Effector memory CD8-positive, alpha-beta T cell (primary cell): ENCODE measurements at regions not wholly inside any gene's neighbourhood (a gene's known extent, or its start where the extent isn't known, plus 50 kb on each side); places are given as distances from the start of the nearest gene placed in this dataset.
"Not testable (repeated sequence)": the region's sequence is repeated elsewhere in the genome, so short reads cannot be mapped to it uniquely, and the experiment has no call there.

ENCODE experiments used
- ATAC-seq: fragments of 150-1000 bp; cut with Tn5 transposase; replicated peaks from 2 replicates; pipeline ENCODE4 v1.10.0; 2021; ENCODE audit warnings: mild to moderate bottlenecking, moderate library complexity
- DNase-seq, 3 experiments: peaks; one replicate each; pipeline ENCODE4 v3.0.0; 2021
- H3K27ac Mint-ChIP-seq, 2 donors: one replicate each; pipeline ENCODE4 v1.8.0; 2022; ENCODE audit warnings: mild to moderate bottlenecking in 2 of 2, mixed read lengths in 2 of 2, moderate library complexity in 2 of 2
- H3K27me3 Mint-ChIP-seq, 2 donors: one replicate each; pipeline ENCODE4 v1.8.0; 2022; ENCODE audit warnings: mixed read lengths in 2 of 2
- H3K36me3 Mint-ChIP-seq: one replicate; pipeline ENCODE4 v1.8.0; 2022; ENCODE audit warnings: mild to moderate bottlenecking, moderate library complexity, mixed read lengths; ENCODE audit not compliant: insufficient read depth
- H3K4me1 Mint-ChIP-seq, 2 donors: one replicate each; pipeline ENCODE4 v1.8.0; 2022; ENCODE audit warnings: low read depth in 2 of 2, mixed read lengths in 2 of 2
- H3K4me3 Mint-ChIP-seq, 2 donors: one replicate each; pipeline ENCODE4 v1.8.0; 2022; ENCODE audit warnings: mild to moderate bottlenecking in 2 of 2, mixed read lengths in 2 of 2, moderate library complexity in 2 of 2
- H3K9me3 Mint-ChIP-seq, 2 donors: one replicate each; pipeline ENCODE4 v1.8.0; 2022; ENCODE audit warnings: mixed read lengths in 2 of 2

DNA sequence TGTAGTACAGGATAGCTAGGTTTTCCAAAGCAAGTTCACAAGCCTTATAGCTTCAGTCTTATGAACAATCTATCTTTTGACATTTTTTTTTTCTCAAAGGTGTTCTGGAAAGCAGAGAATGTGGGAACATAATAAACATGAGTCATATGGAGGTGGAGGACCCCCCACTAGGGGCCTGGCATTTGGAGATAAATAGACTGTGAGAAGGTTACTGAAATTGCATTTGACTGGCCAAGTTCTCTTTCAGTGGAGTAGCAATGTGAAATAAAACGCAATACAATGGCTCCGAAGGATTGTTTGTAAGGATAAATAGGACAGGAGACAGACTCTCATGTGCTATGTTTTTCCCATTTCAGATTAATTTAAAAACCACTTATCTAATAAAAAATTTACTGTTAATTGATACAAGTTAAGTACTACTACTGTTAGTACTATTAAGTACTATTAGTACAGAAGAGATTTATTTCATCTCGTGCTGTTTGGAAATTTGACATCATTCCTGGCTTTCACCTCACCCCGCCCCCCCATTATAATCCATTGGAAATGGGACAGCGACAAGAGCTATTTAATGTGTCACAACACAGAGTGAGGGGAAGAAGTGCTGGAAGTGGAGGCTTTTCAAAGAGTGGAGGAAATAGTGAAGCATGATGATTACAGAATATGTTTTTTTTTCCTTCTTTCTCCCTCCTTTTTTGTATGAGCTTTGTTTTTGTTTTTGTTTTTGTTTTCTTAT lies 122.6 kb upstream of the ID4 start:
- Mint-ChIP-seq H3K9me3 (peaks cover 0 to 2% of the 10 kb centered on the region in 2 donors), H3K27ac (no peak overlapping the region), H3K27me3 (peaks cover 0 to 4% of the 10 kb centered on the region in 2 donors), H3K36me3 (no peaks in the 10 kb centered on the region), H3K4me1 (peaks cover 0 to 2% of the 10 kb centered on the region in 2 donors), H3K4me3 (no peak overlapping the region)
- DNase-seq, result no peak
- ATAC-seq, result no peak

DNA sequence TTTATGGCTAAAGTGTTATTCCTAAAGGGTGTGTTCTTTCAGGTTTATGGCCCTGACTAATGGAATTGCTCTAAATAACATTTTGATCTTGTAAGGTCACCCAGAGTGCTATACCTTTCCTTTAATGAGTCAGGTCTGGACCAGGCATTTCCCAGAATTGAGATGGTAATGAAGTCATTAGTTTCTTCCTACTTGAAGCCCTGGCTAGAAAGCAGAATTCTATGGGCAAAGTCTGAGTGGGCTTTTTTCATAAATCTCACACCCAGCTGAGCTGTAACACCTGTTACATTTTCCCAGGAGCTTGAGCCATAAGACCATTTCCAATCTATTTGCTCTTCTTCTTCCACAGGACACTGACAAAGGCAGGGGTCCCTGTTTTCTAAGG lies 122.0 kb upstream of the ID4 start:
- ATAC-seq (no peak), DNase-seq (no peak)
- peaks cover 0 to 2% of the 10 kb centered on the region in 2 donors for H3K9me3 Mint-ChIP-seq

DNA sequence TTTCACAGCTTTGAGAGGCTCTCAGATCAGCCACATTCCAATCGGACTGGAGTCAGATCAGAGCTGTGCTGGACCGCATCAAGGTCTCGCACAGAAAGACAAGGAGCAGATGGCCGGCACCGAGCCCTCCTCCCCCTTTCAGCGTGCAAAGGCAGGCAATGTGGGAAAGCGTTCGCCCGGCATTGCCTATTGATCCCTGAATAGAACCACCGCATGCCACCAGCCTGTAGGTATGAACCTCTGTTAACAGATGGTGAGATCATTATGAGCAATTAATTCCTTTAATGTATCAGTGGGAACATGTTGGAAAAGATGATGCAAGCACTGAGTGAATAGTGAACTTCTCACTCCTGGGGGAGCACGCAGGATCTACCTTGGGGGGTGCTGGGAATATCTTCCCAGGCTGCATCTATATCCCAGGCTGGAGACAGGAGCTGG lies 117.5 kb upstream of the ID4 start:
- no peak overlapping the region for H3K4me3 Mint-ChIP-seq
- no peak for ATAC-seq
- peaks cover 0 to 2% of the 10 kb centered on the region in 2 donors for H3K4me1 Mint-ChIP-seq
- H3K36me3 Mint-ChIP-seq, result no peaks in the 10 kb centered on the region
- no peak overlapping the region for H3K27ac Mint-ChIP-seq
- peaks cover 0 to 9% of the 10 kb centered on the region in 2 donors for H3K27me3 Mint-ChIP-seq
- H3K9me3 Mint-ChIP-seq, result no peaks in the 10 kb centered on the region
- DNase-seq, result no peak

More for the DNA sequence above, 122.0 kb upstream of the ID4 start:
- Mint-ChIP-seq H3K27me3 (peaks cover 0 to 9% of the 10 kb centered on the region in 2 donors), H3K4me1 (peaks cover 0 to 2% of the 10 kb centered on the region in 2 donors), H3K27ac (no peak overlapping the region), H3K36me3 (no peaks in the 10 kb centered on the region), H3K4me3 (no peak overlapping the region)

DNA sequence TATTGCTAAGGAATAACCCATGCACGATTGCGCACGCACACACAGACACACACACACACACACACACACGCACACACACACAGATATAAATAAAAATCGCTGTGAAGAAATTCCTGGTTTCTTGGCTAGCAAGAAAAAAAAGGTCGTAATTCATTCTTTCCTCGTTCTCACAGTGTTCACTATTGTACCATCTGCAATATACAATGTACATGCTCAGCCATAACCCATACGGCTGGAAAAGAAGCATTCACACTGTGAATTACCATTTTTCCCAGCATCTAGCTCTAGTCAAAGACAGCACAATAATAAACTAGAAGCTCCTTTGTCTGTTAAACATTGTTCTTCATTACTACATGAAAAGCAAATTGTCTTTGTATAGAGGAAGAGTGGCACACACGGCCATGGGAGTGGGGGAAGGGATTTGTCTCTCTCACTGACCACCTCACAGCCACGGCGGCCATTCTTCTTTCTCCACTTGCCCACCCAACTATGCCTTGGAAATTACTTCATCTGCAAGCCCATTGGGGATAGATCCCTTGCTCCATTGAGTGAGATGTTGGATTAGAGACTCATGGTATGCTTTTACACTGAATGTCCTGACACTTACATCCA lies 115.3 kb upstream of the ID4 start:
- peaks cover 0 to 3% of the 10 kb centered on the region in 2 donors for H3K9me3 Mint-ChIP-seq
- H3K36me3 Mint-ChIP-seq, result no peaks in the 10 kb centered on the region
- ATAC-seq, result no peak
- DNase-seq, result no peak
- H3K27me3 Mint-ChIP-seq, result peaks cover 0 to 9% of the 10 kb centered on the region in 2 donors
- peaks cover 0 to 2% of the 10 kb centered on the region in 2 donors for H3K4me1 Mint-ChIP-seq
- H3K4me3 Mint-ChIP-seq, result no peak overlapping the region
- H3K27ac Mint-ChIP-seq, result no peak overlapping the region

DNA sequence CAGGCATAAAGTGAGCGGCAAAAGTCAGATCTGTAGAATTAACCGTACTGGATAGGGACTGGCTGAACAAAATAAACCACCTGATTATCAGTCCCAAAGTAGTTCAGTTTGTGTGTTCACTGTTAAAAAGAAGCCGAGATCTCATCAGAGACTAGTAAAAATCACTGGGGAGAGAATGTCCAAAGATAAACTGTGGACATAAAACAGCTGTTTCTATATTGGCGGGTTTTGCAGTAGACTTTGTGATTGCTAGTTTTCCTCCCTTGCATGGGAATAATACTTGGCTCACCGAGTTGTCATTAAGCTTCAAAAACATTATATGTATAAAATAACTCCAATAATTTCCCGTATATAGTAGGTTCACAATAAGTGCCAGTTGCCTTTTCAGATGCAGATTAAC lies 114.2 kb upstream of the ID4 start:
- DNase-seq, result no peak
- H3K27me3 Mint-ChIP-seq, result peaks cover 0 to 9% of the 10 kb centered on the region in 2 donors
- no peak for ATAC-seq
- H3K4me3 Mint-ChIP-seq, result no peak overlapping the region
- no peaks in the 10 kb centered on the region for H3K36me3 Mint-ChIP-seq
- H3K4me1 Mint-ChIP-seq, result peaks cover 0 to 2% of the 10 kb centered on the region in 2 donors
- peaks cover 0 to 3% of the 10 kb centered on the region in 2 donors for H3K9me3 Mint-ChIP-seq
- no peak overlapping the region for H3K27ac Mint-ChIP-seq

DNA sequence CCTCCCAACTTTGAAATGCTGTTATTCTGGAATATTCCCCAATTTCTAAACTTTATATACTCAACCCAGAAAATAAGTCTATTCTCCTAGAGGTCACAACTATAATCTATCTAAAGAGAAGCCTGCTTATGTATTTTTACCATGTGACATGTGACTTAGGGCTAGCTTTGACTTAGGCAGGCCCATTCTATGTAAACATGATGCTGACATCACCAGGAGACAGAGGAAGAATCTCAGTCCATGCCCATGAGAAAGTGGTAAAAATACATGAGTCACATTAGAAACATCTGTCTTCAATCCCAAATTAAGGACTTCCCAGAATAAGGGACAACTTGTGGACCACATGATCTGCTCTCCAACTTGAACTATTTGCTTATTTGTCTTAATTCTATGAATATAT lies 113.6 kb upstream of the ID4 start:
- Mint-ChIP-seq H3K27ac (no peak overlapping the region), H3K4me1 (peaks cover 0 to 2% of the 10 kb centered on the region in 2 donors), H3K9me3 (peaks cover 0 to 3% of the 10 kb centered on the region in 2 donors), H3K27me3 (peaks cover 0 to 9% of the 10 kb centered on the region in 2 donors), H3K4me3 (no peak overlapping the region), H3K36me3 (no peaks in the 10 kb centered on the region)
- no peak for DNase-seq
- ATAC-seq, result no peak

DNA sequence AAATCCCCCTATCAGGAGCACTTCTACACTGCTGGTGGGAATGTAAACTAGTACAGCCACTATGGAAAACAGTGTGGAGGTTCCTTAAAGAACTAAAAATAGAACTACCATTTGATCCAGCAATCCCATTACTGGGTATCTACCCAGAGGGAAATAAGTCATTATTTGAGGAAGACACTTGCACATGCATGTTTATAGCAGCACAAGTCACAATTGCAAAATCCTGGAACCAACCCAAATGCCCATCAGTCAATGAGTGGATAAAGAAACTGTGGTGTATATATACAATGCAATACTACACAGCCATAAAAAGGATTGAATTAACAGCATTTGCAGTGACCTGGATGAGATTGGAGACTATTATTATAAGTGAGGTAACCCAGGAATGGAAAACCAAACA lies 111.7 kb upstream of the ID4 start:
- DNase-seq, H3K9me3 Mint-ChIP-seq, ATAC-seq, H3K4me3 Mint-ChIP-seq, H3K27me3 Mint-ChIP-seq, H3K4me1 Mint-ChIP-seq, H3K36me3 Mint-ChIP-seq, H3K27ac Mint-ChIP-seq: not testable (repeated sequence)

DNA sequence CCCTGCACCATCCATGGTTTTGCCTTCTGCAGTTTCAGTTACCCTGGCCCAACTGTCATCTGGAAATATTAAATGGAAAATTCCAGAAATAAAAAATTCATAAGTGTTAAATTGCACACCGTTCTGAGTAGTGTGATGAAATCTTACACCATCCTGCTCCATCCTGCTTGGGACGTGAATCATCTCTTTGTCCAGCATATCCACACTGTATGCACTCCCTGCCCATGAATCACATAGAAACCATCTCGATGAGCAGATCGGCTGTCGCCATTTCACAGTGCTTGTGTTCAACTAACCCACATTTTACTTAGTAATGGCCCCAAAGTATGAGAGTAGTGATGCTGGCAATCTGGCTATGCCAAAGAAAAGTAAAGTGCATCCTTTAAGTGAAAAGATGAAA lies 105.9 kb upstream of the ID4 start:
- ATAC-seq (no peak), DNase-seq (no peak)
- Mint-ChIP-seq H3K27me3 (no peaks in the 10 kb centered on the region), H3K4me3 (no peak overlapping the region), H3K27ac (no peak overlapping the region), H3K9me3 (peaks cover 0 to 4% of the 10 kb centered on the region in 2 donors), H3K36me3 (no peaks in the 10 kb centered on the region), H3K4me1 (no peaks in the 10 kb centered on the region)

DNA sequence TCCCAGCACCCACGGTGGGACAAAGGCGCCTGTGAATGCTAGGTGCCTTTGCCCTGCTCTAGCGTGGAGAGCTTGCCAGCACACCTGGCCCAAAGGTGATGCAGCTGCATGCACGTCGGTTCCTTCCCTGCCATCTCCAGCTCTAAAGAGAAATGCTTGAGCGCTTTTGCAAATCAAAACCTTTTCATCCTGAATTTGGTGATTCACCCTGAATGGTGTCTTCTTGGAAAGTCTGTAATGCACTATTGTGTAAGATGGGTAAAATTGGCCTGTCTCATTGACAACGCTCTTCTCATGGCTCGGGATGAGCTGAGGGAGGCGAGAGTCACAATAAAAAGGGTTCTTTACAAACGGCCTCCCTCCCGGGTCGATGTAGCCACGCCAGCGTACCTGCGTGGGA lies 103.1 kb upstream of the ID4 start:
- DNase-seq (no peak), ATAC-seq (no peak)
- peaks cover 0 to 2% of the 10 kb centered on the region in 2 donors for H3K9me3 Mint-ChIP-seq
- H3K27ac Mint-ChIP-seq, result no peak overlapping the region
- no peaks in the 10 kb centered on the region for H3K4me1 Mint-ChIP-seq
- no peak overlapping the region for H3K4me3 Mint-ChIP-seq
- H3K27me3 Mint-ChIP-seq, result no peaks in the 10 kb centered on the region
- no peaks in the 10 kb centered on the region for H3K36me3 Mint-ChIP-seq

DNA sequence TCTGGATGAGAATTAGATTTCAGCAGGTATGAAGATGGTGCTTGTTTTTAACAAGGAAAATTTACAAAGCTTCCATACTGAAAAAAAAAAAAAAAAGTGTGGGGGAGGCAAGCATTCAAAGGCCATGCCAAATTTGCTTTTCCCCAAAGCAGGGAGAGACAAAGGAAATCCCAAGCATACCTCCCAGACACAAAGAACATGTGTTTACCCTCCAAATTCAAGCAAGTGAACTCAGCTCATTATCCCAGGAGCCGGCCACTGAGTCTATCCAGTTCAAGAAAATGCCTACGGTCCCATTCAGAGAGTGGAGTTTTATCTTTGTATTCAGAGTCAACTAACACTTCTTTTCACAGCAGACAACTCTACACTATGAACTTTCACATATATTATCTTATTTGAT lies 102.7 kb upstream of the ID4 start:
- no peaks in the 10 kb centered on the region for H3K27me3 Mint-ChIP-seq
- H3K4me1 Mint-ChIP-seq, result no peaks in the 10 kb centered on the region
- H3K4me3 Mint-ChIP-seq, result no peak overlapping the region
- H3K9me3 Mint-ChIP-seq, result peaks cover 0 to 2% of the 10 kb centered on the region in 2 donors
- ATAC-seq (no peak), DNase-seq (no peak)
- H3K27ac Mint-ChIP-seq, result no peak overlapping the region
- no peaks in the 10 kb centered on the region for H3K36me3 Mint-ChIP-seq

DNA sequence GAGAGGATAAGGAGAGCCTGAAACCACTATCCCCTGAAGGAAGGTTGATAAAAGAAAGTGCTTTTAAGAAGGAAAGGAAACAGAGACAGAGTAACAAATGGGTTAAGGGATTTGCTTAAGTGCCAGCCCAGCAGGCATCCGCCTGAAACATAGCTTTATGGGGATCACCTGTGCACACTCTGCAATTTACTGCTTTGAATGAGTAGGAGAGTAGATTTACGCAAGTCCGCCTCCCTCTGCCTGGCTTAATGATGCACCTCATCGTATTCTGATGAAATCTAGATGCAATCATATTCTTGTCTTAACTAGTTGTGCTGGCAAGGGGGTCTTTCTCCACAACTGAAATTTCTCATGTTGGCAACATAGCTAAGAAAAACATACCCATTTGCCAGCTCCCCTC lies 101.1 kb upstream of the ID4 start:
- no peaks in the 10 kb centered on the region for H3K36me3 Mint-ChIP-seq

DNA sequence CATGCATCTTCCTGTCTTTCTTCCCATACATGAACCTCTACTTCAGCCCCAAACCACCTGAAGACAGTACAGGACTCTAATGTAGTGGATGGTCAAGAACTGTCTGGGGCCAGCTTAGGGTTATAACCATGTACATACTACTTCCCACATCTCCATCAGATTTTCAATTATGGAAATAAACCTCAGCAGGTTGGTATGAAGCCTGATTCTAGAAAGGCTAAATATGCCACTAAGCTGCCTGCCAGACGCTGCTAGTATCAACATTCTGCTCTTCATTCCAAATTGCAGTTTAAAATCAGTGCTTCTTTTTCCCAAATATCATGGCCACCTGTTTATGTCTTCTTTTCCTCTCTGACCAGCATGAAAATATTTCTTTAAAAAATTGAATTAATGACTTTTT lies 99.2 kb upstream of the ID4 start:
- H3K27ac Mint-ChIP-seq, result no peak overlapping the region
- DNase-seq (no peak), ATAC-seq (no peak)
- no peaks in the 10 kb centered on the region for H3K27me3 Mint-ChIP-seq
- no peaks in the 10 kb centered on the region for H3K4me1 Mint-ChIP-seq
- H3K36me3 Mint-ChIP-seq, result no peaks in the 10 kb centered on the region
- peaks cover 0 to 1% of the 10 kb centered on the region in 2 donors for H3K9me3 Mint-ChIP-seq
- no peak overlapping the region for H3K4me3 Mint-ChIP-seq

More for the DNA sequence above, 101.1 kb upstream of the ID4 start:
- Mint-ChIP-seq H3K4me3 (no peak overlapping the region), H3K27ac (no peak overlapping the region), H3K9me3 (peaks cover 0 to 2% of the 10 kb centered on the region in 2 donors), H3K4me1 (no peaks in the 10 kb centered on the region), H3K27me3 (no peaks in the 10 kb centered on the region)
- ATAC-seq, result no peak
- DNase-seq, result no peak

DNA sequence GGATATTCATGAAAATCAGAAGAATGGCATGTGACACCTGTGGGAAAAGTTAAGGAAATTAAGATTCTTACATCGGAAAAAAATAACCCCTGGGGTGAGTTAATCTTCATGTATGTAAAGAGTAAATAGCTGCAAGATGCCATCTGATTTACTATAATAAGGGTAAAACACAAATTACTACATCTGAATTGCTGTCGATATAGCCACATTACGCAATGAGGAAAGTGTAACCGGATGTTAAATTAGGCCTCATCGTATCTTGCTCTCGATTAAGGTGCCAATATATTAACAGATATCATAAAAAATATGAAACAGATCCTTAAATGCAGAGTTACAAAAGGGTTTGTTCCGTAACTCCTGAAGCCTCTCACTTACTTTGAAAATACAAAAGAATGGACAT lies 87.4 kb upstream of the ID4 start:
- ATAC-seq (no peak), DNase-seq (no peak)
- H3K36me3 Mint-ChIP-seq, result no peaks in the 10 kb centered on the region
- peaks cover 9 to 14% of the 10 kb centered on the region in 2 donors for H3K9me3 Mint-ChIP-seq
- H3K27ac Mint-ChIP-seq, result no peak overlapping the region
- H3K4me3 Mint-ChIP-seq, result no peak overlapping the region
- H3K4me1 Mint-ChIP-seq, result no peaks in the 10 kb centered on the region
- H3K27me3 Mint-ChIP-seq, result no peaks in the 10 kb centered on the region

DNA sequence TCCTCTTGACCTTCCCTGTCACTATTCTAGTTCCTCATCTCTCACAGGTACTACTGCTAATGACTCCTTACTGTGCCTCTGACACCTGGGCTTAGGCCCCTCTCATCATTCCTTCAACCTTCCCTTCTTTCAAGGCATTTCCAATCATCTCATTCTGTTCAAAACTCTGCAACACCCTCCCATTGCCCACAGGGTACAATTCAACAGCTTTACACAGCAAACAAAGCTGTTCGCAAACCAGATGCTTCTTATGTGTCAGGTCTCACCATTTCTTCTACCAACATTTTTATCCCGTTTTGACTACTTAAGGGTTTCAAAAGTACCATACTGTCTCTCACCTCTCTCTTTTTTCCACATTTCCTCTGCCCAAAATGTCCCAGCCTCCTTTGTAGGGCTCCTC lies 84.4 kb upstream of the ID4 start:
- H3K9me3 Mint-ChIP-seq, result peaks cover 9 to 14% of the 10 kb centered on the region in 2 donors
- H3K27me3 Mint-ChIP-seq, result no peaks in the 10 kb centered on the region
- H3K4me3 Mint-ChIP-seq, result no peak overlapping the region
- no peaks in the 10 kb centered on the region for H3K36me3 Mint-ChIP-seq
- DNase-seq (no peak), ATAC-seq (no peak)
- H3K4me1 Mint-ChIP-seq, result no peaks in the 10 kb centered on the region
- no peak overlapping the region for H3K27ac Mint-ChIP-seq
